ENCODE measurements at regions not wholly inside any gene's neighbourhood (a gene's known extent, or its start where the extent isn't known, plus 50 kb on each side); places are given as distances from the start of the nearest gene placed in this dataset.

DNA sequence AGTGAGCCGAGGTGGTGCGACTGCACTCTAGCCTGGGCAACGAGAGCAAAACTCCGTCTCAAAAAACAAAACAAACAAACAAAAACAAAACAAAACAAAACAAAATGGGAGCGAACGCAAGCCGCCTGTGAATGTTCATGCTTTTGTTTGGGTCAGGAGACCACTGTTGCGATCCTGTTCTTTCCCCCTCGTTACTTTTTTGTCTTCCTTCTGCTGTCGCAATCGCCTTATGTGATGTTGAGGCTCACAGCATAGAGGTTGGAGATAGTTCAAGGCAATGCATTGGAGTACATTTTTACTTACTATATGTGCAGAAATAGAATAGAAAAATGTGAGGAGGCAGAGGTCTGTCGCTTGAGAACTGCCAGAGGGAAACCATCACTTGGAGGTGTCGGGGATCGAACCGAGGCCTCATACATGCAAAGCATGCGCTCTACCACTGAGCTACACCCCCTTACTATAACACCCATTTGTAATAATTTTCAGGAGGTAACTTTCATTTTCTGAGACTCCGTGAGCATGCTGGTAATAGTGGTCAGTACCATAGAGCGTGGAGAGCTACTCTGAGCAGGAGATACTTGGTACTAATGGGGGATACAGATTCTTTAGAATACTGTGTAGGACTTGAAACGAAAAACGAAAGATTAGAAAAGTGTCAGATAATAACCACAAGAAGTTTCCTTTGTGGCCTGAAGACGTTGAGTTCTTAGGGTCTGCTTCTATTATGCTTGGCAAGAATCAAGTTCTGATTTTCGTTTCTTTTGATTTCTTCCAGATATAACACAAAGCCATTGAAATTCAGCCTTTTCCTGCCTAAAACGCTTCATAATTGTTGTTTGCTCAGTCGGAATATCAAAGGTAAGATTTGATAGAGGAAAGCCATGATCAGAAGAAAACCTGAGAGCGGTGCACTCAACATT lies 121.1 kb downstream of the TRIM27 start:
- Mint-ChIP-seq H3K27me3 (peaks cover 33% of the 10 kb centered on the region), H3K4me3 (no peak overlapping the region), H3K27ac (no peak overlapping the region), H3K9me3 (peaks cover 4% of the 10 kb centered on the region), H3K4me1 (peaks cover 3% of the 10 kb centered on the region), H3K36me3 (peaks cover 2% of the 10 kb centered on the region)
- no peak for DNase-seq (ENCODE audit: low spot score in 2 of 2)
- no peak for ATAC-seq (ENCODE audit: low read depth)

DNA sequence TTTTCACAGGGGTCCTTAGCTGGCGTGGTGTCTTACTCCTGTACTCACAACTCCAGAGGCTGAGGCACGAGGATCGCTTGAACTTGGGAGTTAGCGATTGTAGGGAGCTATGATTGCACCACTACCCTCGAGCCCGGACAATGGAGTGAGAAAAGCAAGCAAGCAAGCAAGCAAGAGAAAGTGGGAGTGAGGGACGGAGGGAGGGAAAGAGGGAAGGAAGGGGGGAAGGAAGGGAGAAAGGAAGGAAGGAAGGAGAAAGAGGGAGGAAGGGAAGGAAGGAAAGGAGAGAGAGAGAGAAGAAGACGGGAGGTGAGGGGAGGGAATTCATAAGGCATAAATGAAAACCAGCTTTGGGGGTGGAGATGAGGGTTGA lies 120.5 kb downstream of the TRIM27 start:
- Mint-ChIP-seq H3K4me1 (peaks cover 6% of the 10 kb centered on the region), H3K36me3 (peaks cover 2% of the 10 kb centered on the region), H3K9me3 (peaks cover 8% of the 10 kb centered on the region), H3K27ac (no peak overlapping the region), H3K4me3 (no peak overlapping the region), H3K27me3 (peaks cover 35% of the 10 kb centered on the region)
- ATAC-seq (ENCODE audit: low read depth) = no peak
- no peak for DNase-seq (ENCODE audit: low spot score in 2 of 2)

DNA sequence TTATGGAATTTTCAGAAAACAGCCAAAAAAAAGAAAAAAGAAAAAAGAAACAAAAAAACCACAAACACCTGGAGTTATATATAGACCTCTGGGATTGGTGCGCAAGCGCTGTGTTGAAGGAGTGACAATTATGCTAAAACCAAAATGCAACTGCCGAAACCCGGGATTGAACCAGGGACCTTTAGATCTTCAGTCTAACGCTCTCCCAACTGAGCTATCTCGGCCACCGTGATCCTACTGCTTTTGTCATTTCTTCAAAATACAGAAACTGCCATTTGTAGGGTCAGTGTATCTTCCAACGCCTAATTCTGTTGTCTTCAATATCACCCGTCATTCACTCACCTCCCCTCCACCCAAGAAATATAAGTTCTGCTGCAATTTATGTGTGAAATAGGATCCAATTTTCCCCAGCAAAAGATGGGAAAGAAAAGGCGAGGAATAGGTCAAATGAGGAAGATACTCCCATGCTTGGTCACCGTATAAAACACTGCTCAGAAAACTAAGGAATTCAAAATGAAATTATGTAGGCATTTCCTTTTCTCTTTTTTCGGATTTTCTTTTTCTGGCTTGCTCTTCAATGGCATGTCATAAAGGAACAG lies 116.0 kb downstream of the TRIM27 start:
- no peak overlapping the region for H3K4me3 Mint-ChIP-seq
- H3K27ac Mint-ChIP-seq = peak overlapping the region; percentile 17
- peaks cover 2% of the 10 kb centered on the region for H3K36me3 Mint-ChIP-seq
- ATAC-seq (ENCODE audit: low read depth) = no peak
- DNase-seq (ENCODE audit: low spot score in 2 of 2) = no peak
- peaks cover 6% of the 10 kb centered on the region for H3K4me1 Mint-ChIP-seq
- peaks cover 38% of the 10 kb centered on the region for H3K27me3 Mint-ChIP-seq
- peaks cover 10% of the 10 kb centered on the region for H3K9me3 Mint-ChIP-seq

DNA sequence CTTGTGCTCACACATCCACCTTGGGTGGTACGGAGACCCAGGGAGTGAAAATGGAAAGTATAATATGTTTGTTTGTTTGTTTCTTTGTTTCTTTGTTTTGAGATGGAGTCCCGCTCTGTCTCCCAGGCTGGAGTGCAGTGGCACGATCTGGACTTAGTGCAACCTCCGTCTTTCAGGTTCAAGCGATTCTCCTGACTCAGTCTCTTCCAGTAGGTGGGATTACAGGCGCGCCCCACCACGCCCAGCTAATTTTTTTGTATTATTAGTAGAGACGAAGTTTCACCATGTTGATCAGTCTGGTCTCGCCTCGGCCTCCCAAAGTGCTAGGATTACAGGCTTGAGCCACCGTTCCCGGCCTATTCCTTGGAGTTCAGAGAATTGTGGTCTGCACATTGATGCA lies 115.4 kb downstream of the TRIM27 start:
- DNase-seq (ENCODE audit: low spot score in 2 of 2) (no peak), ATAC-seq (ENCODE audit: low read depth) (no peak)
- Mint-ChIP-seq H3K4me3 (no peak overlapping the region), H3K27ac (peak overlapping the region; percentile 17), H3K27me3 (peaks cover 37% of the 10 kb centered on the region), H3K36me3 (peaks cover 1% of the 10 kb centered on the region), H3K9me3 (peaks cover 9% of the 10 kb centered on the region), H3K4me1 (peaks cover 6% of the 10 kb centered on the region)

DNA sequence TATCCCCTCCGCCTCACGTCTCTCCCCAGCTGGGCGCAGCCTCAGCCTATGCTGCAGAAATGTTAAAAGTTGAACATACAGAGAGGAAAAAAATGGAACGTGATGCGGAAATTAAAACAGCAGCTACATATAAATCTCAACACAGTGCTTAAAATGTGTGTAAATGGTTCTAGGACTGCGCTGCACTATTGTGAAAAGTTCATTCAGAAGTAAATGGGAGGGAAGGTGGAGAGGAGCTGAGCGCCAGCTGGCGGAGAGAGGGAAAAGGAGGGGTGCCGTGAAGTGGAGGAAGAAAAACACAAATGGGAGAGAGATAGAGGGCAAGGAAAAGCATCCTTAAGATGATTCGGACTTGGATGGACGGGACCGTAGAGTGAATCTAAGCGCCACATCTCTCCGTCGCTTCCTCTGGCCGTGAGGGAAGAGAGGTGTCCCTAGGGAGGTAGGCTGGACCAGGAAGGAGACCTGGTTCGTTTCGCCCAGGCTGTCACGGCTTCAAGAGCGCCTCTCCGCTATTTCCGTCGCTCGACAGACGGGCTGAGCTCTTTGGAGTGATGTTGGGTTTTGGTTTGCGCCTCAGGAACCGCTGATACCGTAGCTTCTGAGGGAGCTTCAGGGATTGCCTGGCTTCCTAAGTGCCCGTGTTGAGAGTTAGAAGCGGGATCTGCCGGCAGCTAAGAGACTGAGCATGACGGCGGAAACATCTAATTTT lies 113.7 kb downstream of the TRIM27 start:
- H3K9me3 Mint-ChIP-seq = peaks cover 9% of the 10 kb centered on the region
- peak overlapping the region; percentile 0 for H3K4me3 Mint-ChIP-seq

DNA sequence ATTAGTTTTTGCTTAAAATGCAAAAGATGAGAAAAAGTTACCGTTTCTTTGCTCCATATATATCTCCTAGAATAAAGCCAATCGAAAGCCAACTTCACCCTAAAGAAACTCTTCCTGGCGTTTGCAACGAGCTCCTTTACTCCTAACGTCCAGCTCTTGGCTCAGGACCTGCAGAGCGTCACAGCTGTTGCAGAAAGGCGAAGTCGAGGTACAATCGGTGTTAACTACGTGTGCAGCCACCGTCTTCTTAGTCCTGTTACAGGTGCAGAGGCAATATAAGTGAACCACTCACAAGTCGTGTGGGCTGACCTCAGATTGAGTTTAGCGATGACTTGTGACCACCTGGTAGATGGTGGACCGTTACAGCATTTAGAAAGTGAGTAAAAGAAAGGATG lies 113.1 kb downstream of the TRIM27 start:
- Mint-ChIP-seq H3K4me1 (peaks cover 6% of the 10 kb centered on the region), H3K4me3 (no peak overlapping the region), H3K9me3 (peaks cover 9% of the 10 kb centered on the region), H3K27me3 (peaks cover 45% of the 10 kb centered on the region), H3K27ac (no peak overlapping the region), H3K36me3 (peaks cover 3% of the 10 kb centered on the region)
- no peak for ATAC-seq (ENCODE audit: low read depth)
- no peak for DNase-seq (ENCODE audit: low spot score in 2 of 2)

More for the DNA sequence above, 113.7 kb downstream of the TRIM27 start:
- H3K27me3 Mint-ChIP-seq = peaks cover 43% of the 10 kb centered on the region
- no peak for ATAC-seq (ENCODE audit: low read depth)
- peaks cover 6% of the 10 kb centered on the region for H3K4me1 Mint-ChIP-seq
- H3K36me3 Mint-ChIP-seq = peaks cover 3% of the 10 kb centered on the region
- DNase-seq (ENCODE audit: low spot score in 2 of 2) = no peak
- H3K27ac Mint-ChIP-seq = no peak overlapping the region

DNA sequence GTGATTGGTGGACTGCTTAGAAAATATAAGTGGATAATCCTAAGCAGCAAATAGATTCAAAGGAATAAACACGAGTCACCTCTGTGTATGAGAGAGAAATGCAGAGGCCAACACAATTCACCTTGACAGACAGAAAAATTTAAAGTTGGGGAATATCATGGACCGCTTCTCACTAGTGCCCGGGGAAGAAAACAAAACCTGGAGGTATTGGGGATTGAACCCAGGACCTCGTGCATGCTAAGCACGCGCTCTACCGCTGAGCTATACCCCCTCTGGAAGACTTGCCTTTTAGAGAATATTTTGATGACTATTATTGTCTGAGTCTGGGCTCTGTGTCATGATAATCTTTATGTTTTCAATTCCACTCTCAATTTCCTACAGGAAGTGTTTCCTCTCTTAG lies 111.9 kb downstream of the TRIM27 start:
- no peak for ATAC-seq (ENCODE audit: low read depth)
- no peak for DNase-seq (ENCODE audit: low spot score in 2 of 2)
- no peak overlapping the region for H3K27ac Mint-ChIP-seq
- H3K36me3 Mint-ChIP-seq = peaks cover 3% of the 10 kb centered on the region
- peaks cover 47% of the 10 kb centered on the region for H3K27me3 Mint-ChIP-seq
- peaks cover 9% of the 10 kb centered on the region for H3K9me3 Mint-ChIP-seq
- peaks cover 6% of the 10 kb centered on the region for H3K4me1 Mint-ChIP-seq
- no peak overlapping the region for H3K4me3 Mint-ChIP-seq

DNA sequence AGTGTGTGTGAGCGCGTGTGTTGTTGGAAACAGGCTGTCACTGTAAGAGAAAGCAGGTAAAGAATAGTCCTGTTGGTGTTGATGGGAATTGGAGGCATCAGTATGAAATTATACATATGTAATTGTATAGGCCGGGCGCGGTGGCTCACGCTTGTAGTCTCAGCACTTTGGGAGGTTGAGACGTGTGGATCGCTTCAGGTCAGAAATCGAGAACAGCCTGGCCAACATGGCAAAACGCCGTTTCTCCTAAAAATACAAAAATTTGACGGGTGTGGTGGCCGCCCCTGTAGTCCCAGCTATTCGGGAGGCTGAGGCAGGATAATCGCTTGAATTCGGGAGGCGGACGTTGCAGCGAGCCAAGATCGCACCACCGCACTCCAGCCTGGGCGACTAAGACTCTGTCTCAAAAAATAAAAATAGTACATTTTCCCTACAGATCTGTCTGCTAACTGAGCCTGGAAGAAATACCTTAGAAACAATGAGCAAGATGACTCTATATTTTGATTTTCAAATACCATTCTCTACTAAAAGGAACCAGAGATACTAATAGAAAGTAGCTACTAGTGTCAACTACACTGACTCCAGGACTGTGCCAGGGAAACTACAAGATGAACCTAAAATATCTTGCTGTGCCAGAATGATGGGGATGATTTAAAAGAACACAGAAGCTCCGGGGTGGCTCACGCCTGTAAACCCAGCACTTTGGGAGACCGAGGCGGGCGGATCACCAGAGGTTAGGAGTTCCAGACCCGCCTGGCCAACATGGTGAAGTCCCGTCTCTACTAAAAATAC lies 110.8 kb downstream of the TRIM27 start:
- Mint-ChIP-seq H3K27ac (no peak overlapping the region), H3K4me1 (peaks cover 5% of the 10 kb centered on the region), H3K9me3 (peaks cover 7% of the 10 kb centered on the region), H3K36me3 (peaks cover 3% of the 10 kb centered on the region), H3K27me3 (peaks cover 50% of the 10 kb centered on the region), H3K4me3 (no peak overlapping the region)
- DNase-seq (ENCODE audit: low spot score in 2 of 2) (no peak), ATAC-seq (ENCODE audit: low read depth) (no peak)

DNA sequence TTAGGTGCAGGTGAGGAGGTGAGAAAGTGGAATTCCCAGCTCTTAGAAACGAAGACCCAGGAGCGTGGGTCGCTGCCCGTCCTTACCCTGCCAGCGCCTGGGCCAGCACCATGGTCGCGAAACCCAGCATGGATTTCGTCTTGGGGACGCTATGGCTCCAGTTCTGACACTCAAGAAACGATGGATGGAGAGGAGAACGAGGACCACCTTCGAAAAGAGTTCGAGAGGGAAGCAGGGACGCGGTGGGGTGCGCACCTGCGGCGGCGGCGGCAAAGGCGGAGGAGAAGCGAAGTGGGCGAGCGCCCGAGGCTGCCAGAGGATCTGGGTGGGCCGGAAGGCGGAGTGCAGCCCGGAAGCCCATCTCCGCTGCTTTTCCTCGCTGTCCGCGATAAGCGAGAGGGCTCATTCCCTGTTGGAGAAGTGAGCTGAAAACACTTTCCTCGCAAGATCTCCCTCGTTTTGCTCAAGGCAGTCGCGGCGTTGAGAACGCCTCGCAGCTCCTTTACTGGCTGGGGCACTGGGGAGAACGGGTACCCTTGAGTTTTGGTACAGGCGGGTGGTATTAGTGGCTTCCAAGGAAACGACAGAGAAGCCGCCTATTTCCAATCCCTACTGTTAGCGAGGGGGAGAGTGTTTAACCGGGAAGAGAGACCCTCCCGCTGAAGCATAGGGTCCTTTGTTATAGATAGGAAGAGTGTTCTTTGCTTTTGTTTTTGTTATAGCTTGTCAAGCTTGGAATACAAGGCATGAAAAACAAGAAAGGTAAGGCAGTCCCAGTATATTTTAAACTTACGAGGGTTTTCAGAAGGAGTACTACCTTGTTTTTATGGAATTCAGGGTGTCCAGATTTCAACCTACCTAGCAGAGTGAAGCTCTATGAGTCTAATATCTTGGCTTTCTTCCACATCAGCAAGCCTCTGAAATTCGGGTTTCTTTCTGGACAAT lies 109.5 kb downstream of the TRIM27 start:
- H3K36me3 Mint-ChIP-seq = peaks cover 3% of the 10 kb centered on the region
- peaks cover 5% of the 10 kb centered on the region for H3K4me1 Mint-ChIP-seq
- DNase-seq (ENCODE audit: low spot score in 2 of 2) (no peak), ATAC-seq (ENCODE audit: low read depth) (no peak)
- H3K27me3 Mint-ChIP-seq = peaks cover 54% of the 10 kb centered on the region
- peak overlapping the region; percentile 18 for H3K27ac Mint-ChIP-seq
- H3K9me3 Mint-ChIP-seq = peaks cover 6% of the 10 kb centered on the region
- no peak overlapping the region for H3K4me3 Mint-ChIP-seq

DNA sequence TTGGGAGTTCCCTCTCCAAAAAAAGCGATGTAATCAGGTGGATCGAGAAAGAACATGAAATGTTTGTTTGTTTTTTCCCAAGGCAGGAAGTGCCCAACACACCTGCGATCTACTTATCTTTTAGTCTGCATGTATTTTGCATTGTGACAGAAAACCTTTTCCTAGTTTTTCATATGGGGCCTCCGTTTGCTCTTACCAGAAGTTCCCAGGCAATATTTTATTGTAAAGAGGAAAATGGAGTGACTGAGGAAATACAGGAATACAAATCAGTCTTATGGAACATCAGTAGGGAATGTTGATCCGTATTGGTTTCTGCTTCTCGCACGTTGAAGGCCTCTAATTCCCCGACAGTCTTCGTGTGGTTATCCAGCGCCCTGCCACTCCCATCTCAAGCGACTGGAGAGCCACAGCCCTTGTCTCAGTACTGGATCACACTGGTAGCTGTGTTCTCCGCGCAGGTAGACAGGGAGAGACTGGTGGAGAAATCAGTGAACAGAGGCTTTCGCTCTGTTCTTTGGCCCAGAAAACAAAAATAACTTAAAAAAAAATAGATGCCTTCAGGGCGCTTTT lies 107.4 kb downstream of the TRIM27 start:
- no peak for ATAC-seq (ENCODE audit: low read depth)
- peaks cover 2% of the 10 kb centered on the region for H3K4me1 Mint-ChIP-seq
- H3K36me3 Mint-ChIP-seq = peaks cover 2% of the 10 kb centered on the region
- H3K27me3 Mint-ChIP-seq = peaks cover 46% of the 10 kb centered on the region
- DNase-seq (ENCODE audit: low spot score in 2 of 2) = no peak
- no peak overlapping the region for H3K27ac Mint-ChIP-seq
- peaks cover 2% of the 10 kb centered on the region for H3K9me3 Mint-ChIP-seq
- no peak overlapping the region for H3K4me3 Mint-ChIP-seq

DNA sequence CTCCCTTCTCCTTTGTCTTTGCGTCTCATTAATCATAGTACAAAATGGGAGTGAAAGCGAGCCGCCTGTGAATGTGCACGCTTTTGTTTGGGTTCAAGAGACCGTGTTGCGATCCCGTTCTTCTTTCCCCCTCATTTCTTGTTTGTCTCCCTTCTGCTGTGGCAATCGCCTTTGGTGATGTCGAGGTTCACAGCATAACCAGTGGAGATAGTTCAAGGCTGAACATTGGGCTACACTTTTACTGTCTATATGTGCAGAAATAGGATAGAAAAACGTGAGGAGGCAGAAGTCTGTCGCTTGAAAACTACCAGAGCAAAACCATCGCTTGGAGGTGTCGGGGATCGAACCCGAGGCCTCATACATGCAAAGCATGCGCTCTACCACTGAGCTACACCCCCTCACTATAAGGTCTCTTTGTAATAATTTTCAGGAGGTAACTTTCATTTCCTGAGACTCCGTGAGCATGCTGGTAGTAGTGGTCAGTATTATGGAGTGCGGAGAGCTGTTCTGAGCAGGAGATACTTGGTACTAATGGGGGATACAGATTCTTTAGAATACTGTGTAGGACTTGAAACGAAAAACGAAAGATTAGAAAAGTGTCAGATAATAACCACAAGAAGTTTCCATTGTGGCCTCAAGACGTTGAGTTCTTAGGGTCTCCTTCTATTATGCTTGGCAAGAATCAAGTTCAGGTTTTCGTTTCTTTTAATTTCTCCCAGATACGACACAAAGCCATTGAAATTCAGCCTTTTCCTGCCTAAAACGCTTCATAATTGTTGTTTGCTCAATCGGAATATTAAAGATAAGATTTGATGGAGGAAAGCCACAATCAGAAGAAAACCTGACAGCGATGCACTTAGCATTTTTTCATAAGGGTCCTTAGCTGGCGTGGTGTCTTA lies 106.6 kb downstream of the TRIM27 start:
- H3K27me3 Mint-ChIP-seq = peaks cover 42% of the 10 kb centered on the region
- H3K36me3 Mint-ChIP-seq = peaks cover 2% of the 10 kb centered on the region
- H3K9me3 Mint-ChIP-seq = peaks cover 4% of the 10 kb centered on the region
- DNase-seq (ENCODE audit: low spot score in 2 of 2) (no peak), ATAC-seq (ENCODE audit: low read depth) (no peak)
- no peak overlapping the region for H3K27ac Mint-ChIP-seq
- no peak overlapping the region for H3K4me3 Mint-ChIP-seq
- H3K4me1 Mint-ChIP-seq = peaks cover 2% of the 10 kb centered on the region

DNA sequence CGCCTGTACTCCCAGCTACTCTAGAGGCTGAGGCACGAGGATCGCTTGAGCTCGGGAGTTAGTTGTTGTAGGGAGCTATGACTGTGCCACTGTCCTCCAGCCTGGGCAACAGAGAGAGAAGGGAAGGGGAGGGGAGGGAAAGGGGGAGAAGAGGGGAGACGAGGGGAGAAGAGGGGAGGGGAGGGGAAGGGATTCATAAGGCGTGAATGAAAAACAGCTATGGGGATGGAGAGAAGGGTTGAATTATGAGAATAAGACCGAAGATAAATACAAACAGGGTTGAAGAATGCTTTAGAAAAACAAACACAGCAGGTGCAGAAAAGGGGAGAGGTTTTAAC lies 106.0 kb downstream of the TRIM27 start:
- peaks cover 2% of the 10 kb centered on the region for H3K36me3 Mint-ChIP-seq
- H3K27me3 Mint-ChIP-seq = peaks cover 39% of the 10 kb centered on the region
- no peak for DNase-seq (ENCODE audit: low spot score in 2 of 2)
- H3K27ac Mint-ChIP-seq = no peak overlapping the region
- no peak for ATAC-seq (ENCODE audit: low read depth)
- H3K4me1 Mint-ChIP-seq = peaks cover 2% of the 10 kb centered on the region
- H3K4me3 Mint-ChIP-seq = no peak overlapping the region
- H3K9me3 Mint-ChIP-seq = peaks cover 4% of the 10 kb centered on the region

All from memory B cell (primary cell).